ENCODE measurements at regions not wholly inside any gene's neighbourhood (a gene's known extent, or its start where the extent isn't known, plus 50 kb on each side); places are given as distances from the start of the nearest gene placed in this dataset.

- TF ChIP-seq CTCF (IDR thresholded peaks at IDR 0.05; ENCODE audit: low read depth, low read length, missing control alignments), result no peak
- no peak for DNase-seq (ENCODE audit: extremely low read depth, low read depth)
- no peak overlapping the region for H3K4me3 ChIP-seq (replicated peaks; ENCODE audit: low read depth, low read length)
These were observed 57.5 kb downstream of the ADRA2C start for GRCh38 chr4:3823496-3824341.

- no peak for DNase-seq (ENCODE audit: extremely low read depth, low read depth)
- no peak for TF ChIP-seq CTCF (IDR thresholded peaks at IDR 0.05; ENCODE audit: low read depth, low read length, missing control alignments)
- no peak overlapping the region for H3K4me3 ChIP-seq (replicated peaks; ENCODE audit: low read depth, low read length)
These were observed 58.5 kb downstream of the ADRA2C start for GRCh38 chr4:3824521-3825270.

GRCh38 chr4:3825530-3825929, 59.3 kb downstream of the ADRA2C start:
- H3K4me3 ChIP-seq (replicated peaks; ENCODE audit: low read depth, low read length), result no peak overlapping the region
- TF ChIP-seq CTCF (IDR thresholded peaks at IDR 0.05; ENCODE audit: low read depth, low read length, missing control alignments), result no peak
- no peak for DNase-seq (ENCODE audit: extremely low read depth, low read depth)

GRCh38 chr4:3826247-3827172, 60.3 kb downstream of the ADRA2C start:
- DNase-seq (ENCODE audit: extremely low read depth, low read depth), result no peak
- TF ChIP-seq CTCF (IDR thresholded peaks at IDR 0.05; ENCODE audit: low read depth, low read length, missing control alignments), result no peak

GRCh38 chr4:3827616-3828492, 61.7 kb downstream of the ADRA2C start:
- H3K4me3 ChIP-seq (replicated peaks; ENCODE audit: low read depth, low read length), result no peak overlapping the region
- no peak for DNase-seq (ENCODE audit: extremely low read depth, low read depth)
- no peak for TF ChIP-seq CTCF (IDR thresholded peaks at IDR 0.05; ENCODE audit: low read depth, low read length, missing control alignments)

More at GRCh38 chr4:3826247-3827172, 60.3 kb downstream of the ADRA2C start:
- no peak overlapping the region for H3K4me3 ChIP-seq (replicated peaks; ENCODE audit: low read depth, low read length)
